ENCODE measurements at regions not wholly inside any gene's neighbourhood (a gene's known extent, or its start where the extent isn't known, plus 50 kb on each side); places are given as distances from the start of the nearest gene placed in this dataset.

DNA sequence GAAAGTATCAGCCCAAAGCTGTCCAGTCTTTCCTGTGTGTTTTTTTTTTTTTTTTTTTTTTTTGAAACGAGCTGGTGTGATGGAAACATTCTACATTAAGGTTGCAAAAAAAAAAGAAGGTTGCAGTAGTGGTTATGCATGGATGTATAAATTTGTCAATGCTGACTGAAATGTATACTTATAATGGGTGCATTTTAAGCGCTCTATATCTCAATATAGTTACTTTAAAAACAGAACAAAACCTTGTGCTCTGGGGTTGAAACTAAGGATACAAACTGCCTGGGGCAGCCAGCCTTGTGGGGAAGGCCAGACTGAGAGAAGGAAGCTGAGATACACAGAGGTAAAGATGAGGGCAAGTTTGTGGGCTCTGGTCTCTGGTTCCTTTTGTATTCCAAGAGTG, 87.3 kb upstream of the RMST start:
- H3K36me3 ChIP-seq = no peaks in the 10 kb centered on the region
- 52 to 70% methylated on average over 2 of the region's 2 CpGs for WGBS, 2 donors
- no peaks in the 10 kb centered on the region for H3K9me3 ChIP-seq
- H3K4me1 ChIP-seq = no peaks in the 10 kb centered on the region
- H3K27me3 ChIP-seq = no peaks in the 10 kb centered on the region
- H3K4me3 ChIP-seq = no peak overlapping the region
- intact Hi-C loops (cut with DNase I) = no loop called here
- TF ChIP-seq POLR2AphosphoS5 (IDR thresholded peaks at IDR 0.05) (no peak), POLR2A (IDR thresholded peaks at IDR 0.05) (no peak), EP300 (IDR thresholded peaks at IDR 0.05) (no peak)
- TF ChIP-seq, protein P1, sequence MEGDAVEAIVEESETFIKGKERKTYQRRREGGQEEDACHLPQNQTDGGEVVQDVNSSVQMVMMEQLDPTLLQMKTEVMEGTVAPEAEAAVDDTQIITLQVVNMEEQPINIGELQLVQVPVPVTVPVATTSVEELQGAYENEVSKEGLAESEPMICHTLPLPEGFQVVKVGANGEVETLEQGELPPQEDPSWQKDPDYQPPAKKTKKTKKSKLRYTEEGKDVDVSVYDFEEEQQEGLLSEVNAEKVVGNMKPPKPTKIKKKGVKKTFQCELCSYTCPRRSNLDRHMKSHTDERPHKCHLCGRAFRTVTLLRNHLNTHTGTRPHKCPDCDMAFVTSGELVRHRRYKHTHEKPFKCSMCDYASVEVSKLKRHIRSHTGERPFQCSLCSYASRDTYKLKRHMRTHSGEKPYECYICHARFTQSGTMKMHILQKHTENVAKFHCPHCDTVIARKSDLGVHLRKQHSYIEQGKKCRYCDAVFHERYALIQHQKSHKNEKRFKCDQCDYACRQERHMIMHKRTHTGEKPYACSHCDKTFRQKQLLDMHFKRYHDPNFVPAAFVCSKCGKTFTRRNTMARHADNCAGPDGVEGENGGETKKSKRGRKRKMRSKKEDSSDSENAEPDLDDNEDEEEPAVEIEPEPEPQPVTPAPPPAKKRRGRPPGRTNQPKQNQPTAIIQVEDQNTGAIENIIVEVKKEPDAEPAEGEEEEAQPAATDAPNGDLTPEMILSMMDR (IDR thresholded peaks at IDR 0.05) = no peak
- H3K27ac ChIP-seq = no peak overlapping the region
- DNase-seq = no peak

DNA sequence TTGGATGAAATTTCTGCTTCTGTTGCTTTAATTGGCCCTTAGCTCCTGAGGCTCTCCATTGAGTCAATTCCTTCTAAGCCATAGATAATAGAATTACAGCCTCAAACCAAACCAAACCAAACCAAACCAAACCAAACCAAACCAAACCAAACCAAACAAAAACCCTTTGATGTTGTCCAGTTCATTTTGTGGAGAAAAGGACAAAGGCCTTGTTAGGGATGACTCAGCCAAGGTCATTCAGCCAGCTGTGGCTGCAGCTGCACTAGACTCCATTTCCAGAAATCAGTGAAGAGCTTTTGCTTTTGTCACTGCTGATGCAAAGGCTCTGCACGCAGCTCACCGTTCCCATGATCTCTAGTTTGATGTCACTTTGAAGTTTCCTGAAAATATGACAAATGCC, 82.2 kb upstream of the RMST start:
- Histone ChIP-seq H3K27me3 (no peaks in the 10 kb centered on the region), H3K36me3 (no peaks in the 10 kb centered on the region), H3K27ac (no peak overlapping the region), H3K4me1 (no peaks in the 10 kb centered on the region), H3K9me3 (no peaks in the 10 kb centered on the region), H3K4me3 (no peak overlapping the region)
- DNase-seq = no peak
- intact Hi-C loops (cut with DNase I) = no loop called here
- WGBS, 2 donors = 72 to 84% methylated on average over 2 of the region's 2 CpGs
- TF ChIP-seq, protein P1 (IDR thresholded peaks at IDR 0.05) = no peak
- TF ChIP-seq POLR2AphosphoS5 (IDR thresholded peaks at IDR 0.05) = no peak
- TF ChIP-seq EP300 (IDR thresholded peaks at IDR 0.05) = no peak
- TF ChIP-seq POLR2A (IDR thresholded peaks at IDR 0.05) = no peak

DNA sequence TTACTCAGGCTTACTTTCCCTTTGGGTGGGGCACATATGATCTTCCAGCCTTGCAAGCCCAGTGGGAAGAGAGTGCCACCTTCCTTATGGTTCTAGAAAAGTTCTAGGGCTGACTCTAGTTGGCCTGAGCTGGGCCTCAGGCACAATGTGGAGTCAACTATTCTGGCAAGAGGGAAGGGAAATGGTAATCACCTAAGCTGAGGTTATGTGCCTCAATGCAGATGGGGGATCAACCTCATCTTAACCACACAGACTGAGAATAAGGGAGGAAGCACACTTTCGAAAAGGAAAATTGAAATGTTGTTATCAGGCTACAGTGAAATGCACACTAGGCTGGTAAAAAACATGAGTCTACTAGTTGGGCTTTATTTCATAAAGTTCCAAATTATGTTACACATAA, 77.5 kb upstream of the RMST start:
- Histone ChIP-seq H3K36me3 (no peaks in the 10 kb centered on the region), H3K27me3 (no peaks in the 10 kb centered on the region), H3K27ac (no peak overlapping the region), H3K4me3 (no peak overlapping the region), H3K9me3 (no peaks in the 10 kb centered on the region), H3K4me1 (no peaks in the 10 kb centered on the region)
- intact Hi-C loops (cut with DNase I) = no loop called here
- DNase-seq = no peak
- WGBS, 2 donors = 81 to 96% methylated on average over 1 of the region's 1 CpG
- TF ChIP-seq POLR2A (IDR thresholded peaks at IDR 0.05) = no peak
- TF ChIP-seq, protein P1 (IDR thresholded peaks at IDR 0.05) = no peak
- TF ChIP-seq EP300 (IDR thresholded peaks at IDR 0.05) = no peak
- no peak for TF ChIP-seq POLR2AphosphoS5 (IDR thresholded peaks at IDR 0.05)

DNA sequence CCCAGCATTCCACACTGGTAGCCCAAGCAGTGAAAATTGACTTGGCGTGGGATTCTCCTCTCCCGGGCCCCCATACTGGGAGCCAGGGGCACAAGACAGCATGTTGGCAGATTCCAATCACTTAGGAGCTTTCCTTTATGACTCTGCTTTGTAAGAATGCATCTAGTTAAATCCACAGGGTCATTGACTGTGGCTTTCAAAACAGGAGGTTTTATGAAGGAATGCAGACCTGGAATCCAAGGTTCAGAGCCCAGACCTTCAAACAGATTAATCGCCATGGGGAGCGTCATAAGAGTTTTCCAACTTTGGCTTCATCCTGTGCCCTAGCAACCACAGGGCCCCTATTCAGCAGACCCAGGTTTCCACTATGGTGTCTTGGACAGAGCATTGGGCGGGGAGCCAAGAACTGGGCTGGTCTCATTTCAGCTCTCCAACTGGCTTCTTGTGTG, 76.4 kb upstream of the RMST start:
- TF ChIP-seq EP300 (IDR thresholded peaks at IDR 0.05) (no peak), POLR2A (IDR thresholded peaks at IDR 0.05) (no peak), POLR2AphosphoS5 (IDR thresholded peaks at IDR 0.05) (no peak)
- TF ChIP-seq, protein P1 (IDR thresholded peaks at IDR 0.05) = no peak
- H3K36me3 ChIP-seq = no peaks in the 10 kb centered on the region
- no peaks in the 10 kb centered on the region for H3K4me1 ChIP-seq
- no peaks in the 10 kb centered on the region for H3K27me3 ChIP-seq
- H3K27ac ChIP-seq = no peak overlapping the region
- intact Hi-C loops (cut with DNase I) = no loop called here
- no peak overlapping the region for H3K4me3 ChIP-seq
- no peaks in the 10 kb centered on the region for H3K9me3 ChIP-seq
- 78 to 79% methylated on average over 5 of the region's 5 CpGs for WGBS, 2 donors
- no peak for DNase-seq

DNA sequence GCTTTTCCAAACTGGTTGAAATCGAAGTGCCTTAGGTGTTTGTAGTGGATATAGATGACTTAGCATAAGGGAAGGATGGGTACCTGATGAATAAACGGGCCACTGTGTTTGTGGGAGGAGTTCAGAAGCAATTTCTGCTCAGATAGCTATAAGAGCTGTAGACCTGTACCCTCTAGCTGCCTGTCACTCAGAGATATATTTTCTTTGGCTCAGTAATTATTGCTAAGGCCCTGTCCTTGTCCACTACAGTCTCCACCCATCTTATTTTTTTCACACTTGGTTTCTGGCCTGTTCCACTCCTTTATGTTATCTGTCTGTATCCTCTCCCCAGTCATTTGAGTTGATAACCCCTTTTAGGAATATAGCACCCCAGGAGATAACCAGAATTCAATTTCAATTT, 74.8 kb upstream of the RMST start:
- Histone ChIP-seq H3K4me3 (no peak overlapping the region), H3K4me1 (no peaks in the 10 kb centered on the region), H3K27me3 (no peaks in the 10 kb centered on the region), H3K36me3 (no peaks in the 10 kb centered on the region), H3K9me3 (no peaks in the 10 kb centered on the region), H3K27ac (no peak overlapping the region)
- WGBS, 2 donors = 44 to 68% methylated on average over 2 of the region's 2 CpGs
- TF ChIP-seq EP300 (IDR thresholded peaks at IDR 0.05) (no peak), POLR2AphosphoS5 (IDR thresholded peaks at IDR 0.05) (no peak), POLR2A (IDR thresholded peaks at IDR 0.05) (no peak)
- TF ChIP-seq, protein P1 (IDR thresholded peaks at IDR 0.05) = no peak
- DNase-seq = no peak
- intact Hi-C loops (cut with DNase I) = no loop called here

Measured in sigmoid colon (tissue), 6 donors.